DMS 273 treated with DMSO at 0.1 percent for 48 hours (cell line): ENCODE measurements at regions not wholly inside any gene's neighbourhood (a gene's known extent, or its start where the extent isn't known, plus 50 kb on each side); places are given as distances from the start of the nearest gene placed in this dataset.
A peak's percentile ranks its signal among the peaks of the same experiment; 100 is the strongest.

Experiments
- DNase-seq: peaks from one replicate; lab custom pipeline; 2025; lab: John Stamatoyannopoulos, UW

- no peak for DNase-seq
Measured at GRCh38 chr17:33776903-33777302, 478.2 kb upstream of the CCL2 start.

DNA sequence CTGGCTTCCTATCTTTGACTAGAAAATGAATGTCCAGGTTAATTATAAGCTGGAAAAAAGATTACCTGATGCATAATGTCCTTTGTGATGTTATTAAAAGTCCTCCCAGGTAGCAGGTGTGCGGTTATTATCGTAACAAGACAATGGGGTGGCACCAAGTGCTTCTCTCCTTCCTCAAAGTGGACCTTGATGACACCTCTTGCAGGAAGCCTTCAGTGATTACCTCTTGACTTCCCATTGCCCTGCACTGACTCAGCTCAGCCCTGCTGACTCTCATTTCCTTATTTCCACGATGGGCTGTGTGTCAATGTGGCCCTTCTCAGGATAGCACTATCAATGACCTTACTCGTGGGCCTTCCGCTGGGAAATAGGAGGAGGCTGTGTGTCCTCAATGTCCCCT lies 477.4 kb upstream of the CCL2 start:
- DNase-seq, result no peak

DNA sequence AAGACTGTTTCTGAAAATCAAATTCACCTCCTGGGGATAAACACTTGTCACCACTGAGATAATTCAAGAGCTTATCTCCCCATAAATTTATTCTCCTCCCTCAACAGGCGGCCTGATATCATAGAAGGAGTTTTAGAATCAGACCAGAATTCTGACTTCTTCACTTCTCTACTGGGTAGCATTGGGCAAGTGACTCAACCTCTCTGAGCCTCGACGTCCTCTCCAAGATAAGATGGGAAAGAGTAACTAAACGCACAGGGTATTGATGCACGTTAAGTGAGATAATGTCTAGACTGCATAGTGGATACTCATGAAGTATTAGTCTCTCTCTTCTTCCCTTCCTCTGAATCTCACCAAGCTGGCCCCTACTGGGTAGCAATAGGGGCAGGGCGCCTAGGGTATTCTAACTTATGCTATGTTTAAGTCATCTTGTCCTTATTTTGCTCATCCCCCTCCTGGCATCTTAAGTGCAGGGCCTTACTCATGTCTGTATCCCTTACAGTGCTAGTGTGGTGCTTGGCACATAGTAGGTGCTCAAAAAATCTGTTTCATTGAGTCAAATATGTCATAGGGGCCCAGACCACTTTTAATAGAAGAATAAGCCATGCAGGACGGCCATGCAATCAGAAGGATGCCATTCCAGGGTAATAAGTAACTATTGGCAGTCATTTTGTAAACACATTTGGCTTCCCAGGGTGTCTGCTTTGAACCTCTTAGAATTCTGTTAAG lies 476.4 kb upstream of the CCL2 start:
- DNase-seq, result no peak

DNA sequence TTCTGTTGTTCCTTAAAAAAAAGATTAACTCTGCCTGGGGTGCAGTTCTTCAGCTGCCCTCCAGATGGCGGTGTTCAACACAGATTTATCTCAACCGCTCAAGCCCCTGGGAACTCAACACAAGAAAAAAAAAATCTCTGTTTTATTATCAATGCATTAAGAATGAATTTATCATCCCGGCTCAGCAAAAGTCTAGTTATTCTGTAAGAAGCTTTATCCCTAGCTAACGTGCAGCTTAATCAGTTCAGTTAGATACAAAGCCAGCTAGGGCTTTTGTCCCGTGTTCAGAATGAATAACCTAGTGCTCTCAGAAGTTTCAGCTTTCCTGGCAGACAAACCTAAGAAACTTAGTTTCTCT lies 475.9 kb upstream of the CCL2 start:
- DNase-seq, result peak; percentile 6

GRCh38 chr17:33785281-33785680 lies 469.8 kb upstream of the CCL2 start:
- no peak for DNase-seq

- DNase-seq, result no peak
Measured at GRCh38 chr17:33786478-33786877, 468.6 kb upstream of the CCL2 start.

- no peak for DNase-seq
Measured at GRCh38 chr17:33789658-33790057, 465.4 kb upstream of the CCL2 start.

GRCh38 chr17:33797181-33797580 lies 457.9 kb upstream of the CCL2 start:
- no peak for DNase-seq

DNA sequence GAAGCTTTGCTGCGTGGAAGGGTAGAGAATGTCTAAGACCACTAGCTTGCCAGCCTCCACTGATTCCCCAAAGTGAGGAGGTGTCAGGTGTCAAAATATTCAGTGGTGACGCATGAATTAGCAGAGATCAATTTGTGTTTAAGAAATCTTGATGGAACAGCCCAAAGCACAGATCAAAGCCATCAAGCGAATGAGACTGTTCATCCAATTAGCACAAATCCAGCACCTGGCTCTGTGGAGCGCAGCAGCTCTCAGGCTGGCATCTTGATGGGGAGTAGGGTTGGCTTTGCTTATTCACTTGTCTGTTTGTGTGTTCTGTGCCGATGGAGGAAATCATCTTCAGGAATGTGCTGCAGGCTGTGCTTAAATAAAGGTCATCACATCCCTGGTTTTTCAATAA lies 456.8 kb upstream of the CCL2 start:
- DNase-seq, result no peak

GRCh38 chr17:33802349-33803198 lies 452.5 kb upstream of the CCL2 start:
- DNase-seq, result no peak

DNA sequence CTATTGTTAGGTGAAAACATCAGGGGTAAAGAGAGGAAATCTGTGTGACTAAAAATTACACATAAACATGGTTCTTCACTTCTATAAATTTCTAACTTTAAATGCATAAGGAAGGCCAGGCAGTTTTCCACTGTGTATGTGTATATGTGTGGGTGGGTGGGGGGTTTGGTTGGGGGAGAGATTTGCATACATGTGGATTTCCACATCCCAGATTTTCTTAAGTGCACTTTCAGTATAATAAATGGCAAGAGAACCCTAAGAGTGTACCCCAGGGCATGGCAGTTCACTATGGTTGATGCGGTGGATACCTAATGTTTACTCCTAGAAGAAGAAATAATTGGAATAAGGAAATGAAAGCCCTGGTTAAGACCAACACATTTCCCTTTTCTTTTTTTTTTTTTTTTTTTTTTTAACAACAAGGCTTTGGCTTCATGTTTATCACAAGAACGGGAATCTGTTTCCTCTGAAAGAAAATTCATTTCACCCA lies 451.8 kb upstream of the CCL2 start:
- no peak for DNase-seq

- DNase-seq, result no peak
Measured at GRCh38 chr17:33803686-33804085, 451.4 kb upstream of the CCL2 start.

GRCh38 chr17:33804401-33804800 lies 450.7 kb upstream of the CCL2 start:
- DNase-seq, result no peak

GRCh38 chr17:33806631-33807030 lies 448.5 kb upstream of the CCL2 start:
- DNase-seq, result no peak

DNA sequence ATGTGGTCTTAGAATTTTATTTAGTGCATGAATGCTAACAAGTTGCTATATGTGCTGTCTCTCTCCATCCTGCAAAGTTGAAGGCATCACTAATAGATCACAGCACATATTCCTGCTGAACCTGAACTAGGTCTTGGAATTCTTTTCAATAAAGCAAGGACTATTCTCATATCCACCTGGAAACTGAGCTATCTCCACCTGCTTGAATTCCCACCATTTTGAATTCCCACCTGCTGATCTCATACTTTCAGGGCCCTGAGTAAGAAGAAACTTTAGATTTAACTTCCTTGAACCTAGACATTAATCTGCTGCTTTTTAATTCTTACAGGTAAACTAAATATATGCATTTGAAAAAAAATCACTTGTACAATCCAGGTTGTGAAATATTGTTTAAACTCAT lies 445.3 kb upstream of the CCL2 start:
- DNase-seq, result no peak

- no peak for DNase-seq
Measured at GRCh38 chr17:33811004-33811760, 443.9 kb upstream of the CCL2 start.

GRCh38 chr17:33811984-33812577 lies 443.0 kb upstream of the CCL2 start:
- no peak for DNase-seq

GRCh38 chr17:33814852-33815251 lies 440.2 kb upstream of the CCL2 start:
- no peak for DNase-seq

GRCh38 chr17:33816036-33816435 lies 439.0 kb upstream of the CCL2 start:
- no peak for DNase-seq

DNA sequence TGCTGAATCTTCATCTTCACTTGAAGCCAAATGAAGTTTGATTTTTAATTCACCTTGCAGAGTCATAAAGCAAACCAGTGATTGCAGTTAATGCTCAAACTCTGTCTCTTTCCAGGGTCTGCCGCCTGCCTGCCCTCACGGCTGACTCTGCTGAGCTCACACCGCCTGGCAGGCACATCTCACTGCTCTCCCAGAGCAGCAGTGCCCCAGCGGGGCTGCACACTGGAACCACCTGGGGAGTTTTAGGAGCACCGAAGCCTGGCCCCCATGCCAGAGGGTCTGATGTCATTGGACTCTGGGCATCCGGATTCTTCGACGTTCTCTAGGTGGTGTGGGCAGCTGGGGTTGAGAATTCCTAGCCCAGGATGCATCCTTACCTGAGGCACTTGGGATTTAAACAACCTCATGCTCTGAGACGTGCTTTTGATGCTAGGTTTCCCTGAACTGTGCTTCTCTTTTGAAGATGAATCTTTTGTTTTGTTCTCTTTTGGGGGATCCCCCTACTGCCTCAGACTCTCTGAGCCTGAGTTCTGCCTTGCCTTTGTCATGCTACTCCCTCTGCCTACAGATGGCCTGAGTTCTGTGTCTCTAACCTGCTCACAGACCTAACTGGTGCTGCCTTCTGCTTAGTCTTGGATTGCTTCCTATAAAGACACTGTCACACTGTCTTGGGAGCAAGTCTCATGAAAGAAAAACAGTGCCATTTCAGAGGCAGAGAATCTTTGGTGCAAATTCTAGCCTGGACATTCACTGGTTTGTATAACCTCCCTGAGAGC lies 438.1 kb upstream of the CCL2 start:
- DNase-seq, result no peak

DNA sequence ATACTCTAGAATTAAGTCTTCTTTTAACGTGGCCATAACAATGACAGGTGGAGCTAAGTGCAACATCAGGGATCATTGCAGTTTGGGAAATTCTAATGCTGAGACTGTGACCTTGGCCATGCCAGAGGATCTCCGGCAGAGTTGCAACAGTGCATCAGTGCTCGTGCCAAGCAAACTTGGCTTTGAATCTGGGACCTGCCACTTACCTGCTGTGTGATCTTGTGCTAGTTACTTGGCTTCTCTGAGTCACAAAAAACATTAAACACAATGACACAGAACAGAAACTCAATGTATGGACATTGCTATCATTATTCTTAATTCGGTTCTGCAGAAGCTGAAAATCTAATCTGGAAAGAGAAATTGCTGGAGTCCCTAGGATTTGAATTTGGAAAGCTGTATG lies 435.5 kb upstream of the CCL2 start:
- no peak for DNase-seq

DNA sequence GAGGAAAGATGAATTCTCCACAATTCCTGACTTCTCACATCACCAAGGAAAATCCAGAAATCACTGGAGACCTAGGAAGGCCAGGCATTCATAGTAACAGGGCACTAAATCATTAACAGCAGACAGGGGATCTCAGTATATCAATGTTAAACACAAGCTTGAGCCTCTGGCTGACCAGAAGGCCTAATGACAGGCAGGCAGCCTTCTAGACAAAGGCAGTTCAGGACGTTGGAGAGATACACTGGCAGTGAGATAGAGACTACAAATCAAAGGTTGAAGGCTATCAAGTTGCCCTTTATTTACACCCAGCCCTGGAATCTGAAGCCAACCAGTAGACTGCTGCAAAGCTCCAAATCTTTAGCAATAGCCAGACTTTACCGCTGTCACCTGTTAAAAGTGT lies 422.8 kb upstream of the CCL2 start:
- no peak for DNase-seq
